Activated CD8-positive, alpha-beta memory T cell treated with anti-CD3 and anti-CD28 coated beads for 4 hours (primary cell): ENCODE measurements at regions not wholly inside any gene's neighbourhood (a gene's known extent, or its start where the extent isn't known, plus 50 kb on each side); places are given as distances from the start of the nearest gene placed in this dataset.

ENCODE experiments used
- DNase-seq, 2 donors: peaks; one replicate each; pipeline ENCODE4 v3.0.0-alpha.2; 2020; ENCODE audit warnings: low read depth in 2 of 2

DNA sequence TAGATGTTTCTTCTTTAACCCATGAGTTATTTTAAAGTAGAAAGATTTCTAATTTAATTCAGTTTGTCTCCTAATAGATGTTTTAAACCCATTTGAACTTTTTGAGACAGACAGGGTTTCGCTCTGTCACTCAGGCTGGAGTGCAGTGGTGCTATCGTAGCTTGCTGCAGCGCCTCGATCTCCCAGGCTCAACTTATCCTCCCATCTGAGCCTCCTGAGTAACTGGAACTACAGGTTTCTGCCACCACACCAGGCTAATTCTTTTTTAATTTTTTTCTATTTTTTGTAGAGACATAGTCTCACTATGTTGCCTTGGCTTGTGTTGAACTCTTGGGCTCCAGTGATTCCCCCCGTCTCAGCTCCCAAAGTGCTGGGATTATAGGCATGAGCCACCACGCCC is 53.0 kb upstream of the RAB18 start:
- DNase-seq, result no peak

DNA sequence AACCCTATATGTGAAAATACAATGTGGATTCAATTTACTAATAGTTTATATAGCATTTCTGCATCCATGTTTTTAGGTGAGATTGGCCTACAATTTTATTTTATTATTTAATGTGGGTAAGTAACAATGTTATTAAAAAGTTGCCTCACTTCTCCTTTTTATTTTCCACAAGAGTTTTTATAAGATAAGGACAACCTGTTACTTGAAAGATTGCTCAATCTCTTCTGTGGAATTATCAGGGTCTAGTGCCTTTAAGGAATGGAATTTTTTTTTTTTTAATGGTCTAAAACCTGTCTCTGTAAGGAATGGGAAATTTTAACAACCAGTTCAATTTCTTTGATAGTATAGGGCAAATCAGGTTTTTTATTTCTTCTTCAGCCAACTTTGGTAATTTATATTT is 53.9 kb upstream of the RAB18 start:
- DNase-seq, result no peak

DNA sequence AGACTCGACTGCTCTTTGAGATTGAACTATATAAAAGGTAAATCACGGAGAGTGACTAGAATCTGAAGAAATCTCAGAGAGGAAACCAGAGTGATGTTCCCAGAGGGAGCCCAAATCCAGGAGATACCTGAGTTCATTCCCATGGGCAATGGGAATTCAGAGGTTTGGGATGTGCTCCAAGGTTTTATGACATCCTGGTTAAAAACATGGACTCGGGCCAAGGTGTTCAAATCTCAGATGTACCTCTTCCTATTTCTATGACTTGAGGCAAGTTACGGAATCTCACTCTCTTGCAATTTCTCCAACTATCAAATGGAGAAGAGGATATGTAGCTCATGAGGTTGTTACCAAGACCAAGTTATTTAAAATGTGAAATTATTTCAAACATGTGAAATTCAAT is 54.5 kb upstream of the RAB18 start:
- DNase-seq, result no peak

DNA sequence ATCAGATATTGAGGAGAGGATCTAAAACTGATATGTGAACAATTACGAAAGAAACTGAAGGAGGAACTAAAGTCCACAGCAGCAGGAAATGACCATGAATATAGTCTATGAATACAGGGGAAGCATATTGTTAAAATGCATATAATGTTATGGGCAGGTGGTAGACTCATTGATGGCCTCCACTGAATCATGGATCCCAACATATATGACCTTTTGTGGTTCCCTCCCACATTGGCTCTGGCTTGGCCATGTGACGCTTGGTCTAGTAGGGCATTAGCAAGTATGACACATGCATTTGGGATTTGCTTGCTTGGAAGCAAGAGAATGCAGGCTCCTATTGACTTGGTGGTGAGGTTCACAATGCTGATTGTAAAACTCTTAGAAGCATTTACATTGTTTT is 55.2 kb upstream of the RAB18 start:
- no peak for DNase-seq

DNA sequence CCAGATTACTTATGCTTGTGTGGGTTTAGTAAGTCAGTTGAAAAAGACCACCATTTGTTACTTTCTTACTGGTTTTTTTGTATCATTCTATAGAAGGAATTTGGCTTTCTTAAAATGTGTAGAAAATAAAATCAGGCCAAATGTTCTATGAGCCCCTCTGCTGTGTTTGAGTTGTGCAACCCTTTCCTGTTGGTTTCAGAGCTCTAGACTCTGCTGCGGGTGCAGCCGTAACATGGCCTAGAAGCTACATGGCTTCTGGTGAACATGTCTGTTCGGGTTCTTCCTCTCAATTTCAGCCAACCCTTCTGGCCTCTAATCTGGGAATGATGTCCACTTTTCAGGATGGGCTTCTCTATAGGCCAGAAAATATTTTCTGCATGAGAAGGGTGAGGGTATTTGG is 56.6 kb upstream of the RAB18 start:
- DNase-seq, result no peak

- DNase-seq, result no peak
Observed at GRCh38 chr10:27446091-27446918, 57.8 kb upstream of the RAB18 start.

DNA sequence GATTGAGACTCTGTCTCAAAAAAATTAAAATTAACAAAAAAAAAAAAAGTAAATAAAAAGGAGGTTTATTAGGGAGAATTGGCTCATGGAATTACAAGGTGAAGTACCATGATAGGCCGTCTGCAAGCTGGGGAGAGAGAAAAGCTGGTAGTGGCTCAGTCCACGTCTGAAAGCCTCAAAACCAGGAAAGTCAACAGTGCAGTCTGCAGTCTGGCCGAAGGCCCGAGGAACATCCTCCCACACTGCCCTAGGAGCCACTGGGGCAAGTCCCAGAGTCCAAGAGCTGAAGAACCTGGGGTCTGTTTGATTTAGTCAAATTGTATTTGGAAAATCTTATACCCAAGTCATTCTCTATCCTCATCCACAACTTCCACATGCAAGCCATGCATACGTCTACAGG is 59.0 kb upstream of the RAB18 start:
- DNase-seq, result no peak

GRCh38 chr10:27440478-27440877 is 63.6 kb upstream of the RAB18 start:
- DNase-seq, result no peak

GRCh38 chr10:27440021-27440420 is 64.1 kb upstream of the RAB18 start:
- no peak for DNase-seq

- no peak for DNase-seq
Observed at GRCh38 chr10:27439101-27439500, 65.0 kb upstream of the RAB18 start.

DNA sequence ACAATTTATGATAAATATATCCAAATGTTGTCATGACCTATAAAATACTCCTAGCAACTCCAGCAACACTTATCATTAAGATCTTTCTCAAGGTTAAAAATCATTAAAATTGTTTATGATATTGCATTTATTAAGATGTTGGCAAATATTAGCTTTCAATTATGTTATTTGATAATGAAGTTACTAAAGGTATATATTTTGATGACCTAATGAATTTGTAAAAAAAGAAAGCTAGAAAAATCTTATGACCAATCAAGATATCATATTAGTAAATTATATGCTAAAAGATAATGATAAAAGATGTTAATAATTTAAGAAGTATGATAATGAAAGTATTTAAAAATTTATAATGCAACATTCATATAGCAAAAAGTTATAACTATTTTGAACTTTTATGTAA is 66.3 kb upstream of the RAB18 start:
- no peak for DNase-seq

DNA sequence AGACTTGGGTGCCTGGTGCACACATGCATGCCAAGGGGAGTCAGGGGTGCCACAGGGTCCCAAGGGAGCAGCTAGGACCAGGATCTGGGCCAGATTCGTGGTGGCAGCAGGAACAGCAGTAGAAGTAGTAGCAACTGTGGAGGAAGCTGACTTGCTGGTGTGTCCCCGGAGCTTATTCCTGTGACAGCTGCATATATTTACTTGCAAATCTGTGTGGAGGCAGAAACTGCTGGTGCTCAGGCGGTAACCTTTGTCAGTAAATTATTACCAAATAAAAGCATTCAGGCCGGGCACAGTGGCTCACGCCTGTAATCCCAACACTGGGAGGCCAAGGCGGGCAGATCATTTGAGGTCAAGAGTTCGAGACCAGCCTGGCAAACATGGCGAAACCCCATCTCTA is 67.4 kb upstream of the RAB18 start:
- no peak for DNase-seq

DNA sequence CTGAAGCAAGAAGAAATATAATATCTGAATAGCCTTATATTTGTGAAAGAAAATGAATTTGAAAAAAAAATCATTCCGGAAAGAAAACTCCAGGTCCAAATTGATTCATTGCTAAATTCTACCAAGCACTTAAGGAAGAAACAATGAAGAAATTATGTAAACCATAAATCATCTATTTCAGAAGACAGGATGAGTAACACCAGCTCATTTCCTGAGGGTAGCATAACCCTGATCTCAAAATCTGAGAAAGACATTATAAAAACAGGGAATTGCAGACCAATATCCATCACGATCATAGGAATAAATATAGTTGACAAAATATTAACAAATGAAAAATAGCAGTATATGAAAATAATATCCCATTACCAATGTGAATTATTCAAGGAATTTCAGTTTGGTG is 70.1 kb upstream of the RAB18 start:
- DNase-seq, result no peak

GRCh38 chr10:27426948-27427467 is 77.1 kb upstream of the RAB18 start:
- DNase-seq, result no peak

DNA sequence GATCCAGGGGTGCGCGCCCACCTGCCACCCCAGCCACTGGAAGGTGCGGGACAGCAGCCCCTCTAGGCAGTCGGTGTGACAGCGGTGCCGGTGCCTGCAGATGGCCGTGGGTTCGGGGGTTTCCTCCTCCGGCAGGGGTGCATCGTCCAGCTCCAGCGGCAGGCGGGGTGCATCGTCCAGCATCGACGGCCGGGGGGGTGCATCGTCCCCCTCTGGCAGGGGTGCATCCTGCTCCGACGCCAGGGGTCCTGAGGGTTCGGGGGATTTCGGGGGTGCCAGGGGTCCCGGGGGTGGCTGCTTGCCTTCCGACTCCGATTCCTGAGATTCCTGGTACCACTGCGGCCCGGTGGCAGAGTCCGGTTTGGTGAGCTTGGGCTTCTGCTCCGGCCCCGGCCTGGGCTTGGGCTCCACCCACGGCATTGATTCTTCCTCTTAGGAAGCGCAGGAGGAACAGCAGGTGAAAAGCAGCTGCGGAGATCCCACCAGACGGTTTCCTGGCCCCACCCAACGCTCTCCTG is 90.2 kb upstream of the RAB18 start:
- DNase-seq, result no peak

- no peak for DNase-seq
Observed at GRCh38 chr10:27413387-27413786, 90.7 kb upstream of the RAB18 start.

- no peak for DNase-seq
Observed at GRCh38 chr10:27410153-27410552, 94.0 kb upstream of the RAB18 start.

DNA sequence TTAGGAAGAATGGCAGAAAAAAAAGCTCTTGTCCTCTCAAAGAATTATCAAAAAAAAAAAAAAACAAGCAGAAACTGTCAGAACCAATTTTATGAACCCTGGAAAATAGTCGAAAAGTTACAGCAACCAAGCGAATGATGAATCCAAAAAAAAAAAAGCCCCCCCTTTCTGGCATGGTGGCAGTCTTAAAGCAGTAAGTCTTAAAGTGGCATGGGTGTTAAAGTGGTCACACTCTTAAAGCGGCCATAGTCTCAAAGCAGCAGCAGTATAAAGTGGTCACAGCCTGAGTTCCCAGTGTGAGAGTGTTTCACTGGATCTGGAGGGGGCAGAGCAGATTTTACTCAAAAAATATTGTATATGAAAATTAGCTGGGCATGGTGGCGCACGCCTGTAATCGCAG is 96.8 kb upstream of the RAB18 start:
- DNase-seq, result no peak

GRCh38 chr10:27399871-27400270 is 104.2 kb upstream of the RAB18 start:
- DNase-seq, result no peak

GRCh38 chr10:27393961-27394360 is 110.1 kb upstream of the RAB18 start:
- DNase-seq, result no peak

GRCh38 chr10:27392606-27393005 is 111.5 kb upstream of the RAB18 start:
- no peak for DNase-seq

- DNase-seq, result no peak
Observed at GRCh38 chr10:27391916-27392315, 112.2 kb upstream of the RAB18 start.

GRCh38 chr10:27391325-27391724 is 112.8 kb upstream of the RAB18 start:
- no peak for DNase-seq

DNA sequence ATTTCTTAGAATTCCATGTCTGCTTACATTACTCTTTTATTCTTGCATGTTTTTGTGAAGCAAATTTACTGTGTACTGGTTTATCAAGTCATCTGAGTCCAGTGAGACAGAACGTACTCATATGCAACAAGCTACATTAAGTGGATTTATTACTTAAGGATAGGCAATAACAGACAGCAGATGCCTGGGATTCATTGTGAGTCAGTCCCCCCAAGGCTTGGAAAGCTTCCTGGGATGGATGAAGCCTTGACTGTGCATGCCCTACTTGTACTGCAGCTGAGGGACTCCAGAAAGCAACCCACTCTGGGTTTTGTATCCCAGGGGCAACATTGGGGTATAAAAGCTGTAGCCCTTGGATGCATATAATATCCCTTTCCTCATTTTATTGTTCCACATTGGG is 113.4 kb upstream of the RAB18 start:
- DNase-seq, result no peak
